ENCODE measurements at regions not wholly inside any gene's neighbourhood (a gene's known extent, or its start where the extent isn't known, plus 50 kb on each side); places are given as distances from the start of the nearest gene placed in this dataset. TPM values are rescaled to one million over a fixed set of nuclear protein-coding genes. Genes with fewer than 3 reads are reported as not detected.

DNA sequence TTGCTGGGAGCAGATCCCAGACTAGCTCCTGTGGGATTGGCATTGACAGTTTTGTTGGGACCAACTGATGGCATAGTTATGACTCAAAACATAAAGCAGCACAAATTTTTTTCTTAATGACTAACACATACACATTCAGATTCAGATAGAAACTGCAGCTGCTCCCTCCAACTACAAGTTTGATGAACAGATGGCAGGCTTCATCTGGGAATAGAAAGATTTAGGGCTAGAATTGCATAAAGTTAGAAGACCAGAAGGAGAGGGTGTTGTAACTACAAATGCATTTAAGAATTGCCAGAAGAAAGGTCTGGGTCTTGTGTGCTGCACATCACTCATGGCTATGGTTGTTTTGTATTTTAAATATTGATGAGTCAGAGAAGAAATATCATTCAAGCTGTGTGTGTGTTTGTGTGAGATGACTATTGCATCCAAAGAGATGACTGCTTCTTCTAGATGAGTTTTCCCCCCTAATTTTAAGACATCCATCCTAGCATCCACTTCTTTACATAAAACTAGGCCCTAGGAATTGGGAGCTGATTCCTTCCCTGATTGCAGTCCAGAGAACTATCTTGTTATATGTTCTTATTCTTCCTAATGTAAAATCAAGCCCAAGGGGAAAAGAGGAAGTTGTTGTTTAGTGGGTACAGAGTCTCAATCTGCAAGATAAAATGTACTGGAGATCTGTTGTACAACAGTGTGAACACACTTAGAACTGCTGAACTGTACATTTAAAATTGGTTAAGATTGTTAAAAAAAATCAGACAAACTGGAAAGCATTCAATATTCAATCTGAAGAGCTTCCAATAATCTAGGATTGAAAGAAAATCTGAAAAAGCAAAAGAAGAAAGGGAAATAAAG lies 175.1 kb downstream of the PARM1 start:
- peak; percentile 4 for DNase-seq

DNA sequence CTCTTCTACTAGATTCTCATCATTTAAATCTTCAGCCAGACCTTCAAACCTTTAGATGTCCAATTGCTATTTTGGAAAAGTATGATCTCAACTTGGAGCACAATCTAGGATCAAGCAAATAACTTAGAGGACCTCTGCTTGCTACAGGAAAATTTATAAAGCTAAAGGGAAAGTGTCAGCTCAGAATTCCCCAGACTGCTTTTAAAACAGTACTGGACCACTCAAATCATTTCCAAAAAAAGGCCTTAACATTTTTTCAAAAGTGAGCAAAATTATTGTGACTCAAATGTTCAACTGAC lies 169.8 kb downstream of the PARM1 start:
- DNase-seq = no peak

DNA sequence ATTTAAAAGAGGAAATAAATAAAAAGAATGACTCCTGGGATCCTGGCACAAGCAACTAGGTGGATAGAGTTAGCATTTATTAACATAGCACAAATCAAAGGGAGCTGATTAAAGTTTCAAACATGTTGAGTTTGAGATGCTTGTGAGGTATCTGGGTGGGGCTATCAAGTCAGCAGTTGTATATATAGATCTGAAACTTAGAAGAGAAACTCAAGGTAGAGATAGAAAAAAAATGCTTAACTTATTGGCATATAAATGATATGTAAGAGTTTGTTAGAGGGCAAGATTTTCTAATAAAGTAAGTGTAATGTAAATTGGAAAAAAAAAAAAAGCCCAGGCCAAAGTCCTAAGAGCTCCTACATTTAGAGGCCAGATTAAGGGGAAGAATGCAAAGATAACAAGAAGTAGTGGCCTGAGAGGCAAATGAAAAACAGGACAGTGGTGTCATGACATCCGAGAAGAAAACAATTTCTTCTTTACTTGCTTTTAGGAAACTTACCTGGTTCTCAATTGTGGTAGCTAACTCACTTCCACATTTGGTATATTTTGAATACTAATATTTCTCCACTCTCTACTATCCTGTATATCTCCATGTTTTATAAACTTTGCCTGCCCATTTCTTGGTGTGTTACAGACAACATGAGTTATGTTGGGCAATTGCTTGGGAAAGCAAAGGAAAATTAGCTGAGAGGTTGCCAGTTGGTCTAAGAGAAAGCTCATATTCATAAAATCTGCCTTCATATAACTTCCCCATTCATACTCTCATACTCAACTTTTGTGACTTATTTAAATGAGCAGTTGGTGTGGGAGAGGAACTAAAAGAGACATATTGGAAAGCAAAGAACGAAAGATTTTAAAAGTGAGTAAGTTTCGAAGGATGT lies 169.2 kb downstream of the PARM1 start:
- no peak for DNase-seq

Small RNA genes in the stretch of these regions (small RNA-seq; reads per million reads assigned to genes)
- not detected for gene AC093870.1
